CD4-positive, alpha-beta T cell treated with Interleukin-10 for 1 hour (primary cell): ENCODE measurements at regions not wholly inside any gene's neighbourhood (a gene's known extent, or its start where the extent isn't known, plus 50 kb on each side); places are given as distances from the start of the nearest gene placed in this dataset.
"Not testable (repeated sequence)": the region's sequence is repeated elsewhere in the genome, so short reads cannot be mapped to it uniquely, and the experiment has no call there.

Experiments used
- DNase-seq: peaks from one replicate; pipeline ENCODE4 v3.0.0-alpha.2; 2020

DNA sequence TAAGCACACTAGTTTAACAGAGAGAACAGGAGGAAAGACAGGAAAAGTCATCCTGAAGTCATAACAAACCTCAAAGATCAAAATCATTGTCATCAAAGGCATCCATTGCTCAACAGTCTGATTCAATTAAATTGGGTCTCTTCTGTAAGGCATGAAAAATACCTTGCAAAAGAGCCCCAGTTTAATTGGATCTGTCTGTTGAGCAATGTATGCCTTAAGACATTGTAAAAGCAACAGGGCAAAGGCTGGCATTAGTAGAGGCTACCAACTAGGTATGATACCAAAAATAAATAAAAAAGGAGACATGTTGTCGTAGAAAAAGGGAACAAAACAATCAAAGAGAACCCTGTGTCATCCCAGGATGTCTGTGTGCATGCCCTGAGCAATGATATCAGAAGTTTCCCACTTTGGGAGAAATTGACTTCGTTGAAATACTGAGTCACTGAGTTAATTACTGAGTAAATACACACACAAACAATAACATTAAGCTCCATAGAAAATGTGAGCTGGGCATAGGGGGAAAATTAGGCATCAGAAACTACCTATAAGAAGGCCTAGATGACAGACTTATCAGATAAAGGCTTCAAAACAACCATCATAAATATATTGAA is 1013.8 kb upstream of the CITED2 start:
- no peak for DNase-seq

DNA sequence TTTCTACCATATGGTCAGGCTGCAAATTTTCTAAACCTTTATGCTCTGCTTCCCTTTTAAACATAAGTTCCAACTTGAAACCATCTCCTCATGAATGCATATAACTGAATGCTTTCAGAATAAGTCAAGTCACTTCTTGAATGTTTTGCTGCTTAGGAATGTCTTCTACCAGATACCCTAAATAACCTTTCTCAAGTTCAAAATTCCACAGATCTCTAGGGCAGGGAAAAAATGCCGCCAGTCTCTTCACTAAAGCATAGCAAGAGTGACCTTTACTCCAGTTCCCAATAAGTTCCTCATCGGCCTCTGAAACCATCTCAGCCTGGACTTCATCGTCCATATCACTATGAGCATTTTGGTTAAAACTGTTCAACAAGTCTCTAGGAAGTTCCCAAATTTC is 1011.2 kb upstream of the CITED2 start:
- no peak for DNase-seq

DNA sequence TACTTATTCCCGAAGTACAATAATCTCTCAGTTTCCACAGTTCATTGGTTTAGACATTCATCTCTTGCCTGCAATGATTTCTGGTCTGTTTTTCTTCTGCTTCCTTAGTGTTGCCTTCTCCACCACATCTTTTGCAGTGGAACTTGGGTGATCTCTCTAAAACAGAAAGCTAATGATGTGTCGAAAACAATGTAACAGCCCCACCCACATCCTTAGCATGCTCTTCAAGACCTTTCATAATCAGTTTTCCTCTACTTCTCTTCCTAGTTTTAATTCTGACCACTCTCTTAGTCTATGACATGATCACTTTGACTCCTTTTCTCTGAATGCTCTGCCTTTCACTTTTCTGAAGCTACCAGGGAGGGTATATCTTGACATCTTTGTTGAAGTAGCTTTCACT is 1007.9 kb upstream of the CITED2 start:
- no peak for DNase-seq

DNA sequence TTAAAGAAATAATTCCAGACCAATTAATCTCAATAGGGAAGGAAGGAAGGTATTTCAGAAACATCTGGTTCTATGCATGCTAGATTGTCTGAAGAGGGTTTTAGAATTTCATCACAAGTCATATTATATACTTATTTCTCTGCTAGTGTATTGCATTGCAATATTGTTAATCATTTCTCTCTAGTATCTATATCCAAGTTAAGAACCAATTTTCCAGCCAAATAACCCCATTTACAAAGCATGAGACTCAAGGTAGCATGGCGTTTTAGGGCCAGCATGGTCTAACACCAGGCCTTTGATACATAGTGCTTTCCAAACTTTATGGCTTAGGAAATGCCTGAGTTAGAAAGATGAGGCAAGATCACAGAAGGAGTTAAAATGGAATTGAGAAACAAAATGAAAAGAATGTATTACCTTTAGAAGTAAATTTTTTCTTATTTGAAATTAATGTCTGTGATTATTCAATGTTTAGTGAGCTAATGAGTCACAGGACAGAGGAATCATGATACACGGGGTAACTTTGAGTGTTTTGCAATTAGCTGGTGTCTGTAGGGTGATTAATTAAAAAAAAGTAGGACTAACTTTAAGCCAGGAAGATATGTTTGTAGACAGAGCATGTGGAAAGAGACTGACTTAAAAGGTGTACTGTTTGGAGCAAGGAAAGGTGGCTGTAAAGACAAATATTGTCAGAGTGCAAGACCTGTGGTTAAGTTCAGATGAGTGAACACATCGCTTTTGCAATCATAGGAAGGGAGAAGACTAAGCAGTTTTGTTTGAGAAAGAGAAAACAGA is 1006.2 kb upstream of the CITED2 start:
- no peak for DNase-seq

DNA sequence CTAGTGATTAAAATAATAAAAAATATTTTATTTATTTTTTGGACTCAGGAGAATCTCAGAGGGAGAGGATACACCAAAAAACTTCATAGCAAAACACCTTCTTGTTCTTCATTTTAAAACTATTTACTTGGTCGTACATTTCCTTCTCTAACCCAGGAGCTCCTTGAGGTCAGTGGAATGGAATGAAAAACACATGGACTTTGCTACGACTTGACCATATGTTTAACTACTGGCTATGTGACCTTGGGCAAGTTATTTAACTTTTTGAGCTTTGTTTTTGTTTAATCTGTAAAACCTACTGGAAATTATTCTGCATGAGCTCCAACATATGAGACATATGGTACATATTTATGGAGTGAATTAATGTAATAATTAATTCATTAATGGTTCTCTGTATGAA is 1005.5 kb upstream of the CITED2 start:
- no peak for DNase-seq

DNA sequence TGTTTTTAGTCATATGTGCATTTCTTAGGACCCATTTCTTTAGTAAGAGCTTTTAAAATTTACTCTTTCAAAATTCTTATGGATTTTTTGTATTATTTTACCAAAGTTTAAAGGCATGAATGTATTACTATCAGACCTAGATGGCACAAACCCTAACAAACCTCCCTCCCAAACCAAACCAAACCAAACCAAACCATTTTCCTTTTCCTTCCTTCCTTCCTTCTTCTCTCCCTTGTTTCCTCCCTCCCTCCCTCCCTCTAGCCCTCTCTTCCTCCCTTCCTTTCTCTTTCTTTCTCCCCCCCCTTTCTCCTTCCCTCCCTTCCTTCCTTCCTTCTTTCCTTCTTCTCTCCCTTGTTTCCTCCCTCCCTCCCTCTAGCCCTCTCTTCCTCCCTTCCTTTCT is 1001.8 kb upstream of the CITED2 start:
- DNase-seq: no peak

DNA sequence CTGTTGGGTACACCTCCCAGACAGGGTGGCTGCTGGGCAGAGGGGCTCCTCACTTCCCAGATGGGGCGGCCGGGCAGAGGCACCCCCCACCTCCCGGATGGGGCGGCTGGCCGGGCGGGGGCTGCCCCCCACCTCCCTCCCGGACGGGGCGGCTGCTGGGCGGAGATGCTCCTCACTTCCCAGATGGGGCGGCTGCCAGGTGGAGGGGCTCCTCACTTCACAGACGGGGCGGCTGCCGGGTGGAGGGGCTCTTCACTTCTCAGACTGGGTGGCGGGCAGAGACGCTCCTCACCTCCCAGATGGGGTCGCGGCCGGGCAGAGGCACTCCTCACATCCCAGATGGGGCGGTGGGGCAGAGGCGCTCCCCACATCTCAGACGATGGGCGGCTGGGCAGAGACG is 999.3 kb upstream of the CITED2 start:
- not testable (repeated sequence) for DNase-seq

DNA sequence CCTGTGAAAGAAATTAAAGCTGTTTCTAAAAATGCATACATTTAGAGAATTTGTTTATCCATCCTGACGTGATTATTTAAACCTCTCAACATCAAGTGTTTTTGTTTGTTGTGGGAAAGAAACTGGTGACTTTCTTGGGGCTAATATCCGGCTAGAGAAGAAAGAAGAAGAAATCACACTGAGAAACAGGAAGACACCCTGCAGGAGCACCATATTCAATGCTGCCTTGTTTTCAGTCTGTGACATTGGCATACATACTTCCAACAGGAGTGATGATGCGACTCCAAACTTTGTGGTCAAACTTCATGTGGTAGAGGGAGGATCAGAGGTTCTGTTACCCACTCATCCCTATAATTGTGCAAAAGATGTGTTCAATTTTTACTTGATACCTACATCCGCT is 997.6 kb upstream of the CITED2 start:
- no peak for DNase-seq

DNA sequence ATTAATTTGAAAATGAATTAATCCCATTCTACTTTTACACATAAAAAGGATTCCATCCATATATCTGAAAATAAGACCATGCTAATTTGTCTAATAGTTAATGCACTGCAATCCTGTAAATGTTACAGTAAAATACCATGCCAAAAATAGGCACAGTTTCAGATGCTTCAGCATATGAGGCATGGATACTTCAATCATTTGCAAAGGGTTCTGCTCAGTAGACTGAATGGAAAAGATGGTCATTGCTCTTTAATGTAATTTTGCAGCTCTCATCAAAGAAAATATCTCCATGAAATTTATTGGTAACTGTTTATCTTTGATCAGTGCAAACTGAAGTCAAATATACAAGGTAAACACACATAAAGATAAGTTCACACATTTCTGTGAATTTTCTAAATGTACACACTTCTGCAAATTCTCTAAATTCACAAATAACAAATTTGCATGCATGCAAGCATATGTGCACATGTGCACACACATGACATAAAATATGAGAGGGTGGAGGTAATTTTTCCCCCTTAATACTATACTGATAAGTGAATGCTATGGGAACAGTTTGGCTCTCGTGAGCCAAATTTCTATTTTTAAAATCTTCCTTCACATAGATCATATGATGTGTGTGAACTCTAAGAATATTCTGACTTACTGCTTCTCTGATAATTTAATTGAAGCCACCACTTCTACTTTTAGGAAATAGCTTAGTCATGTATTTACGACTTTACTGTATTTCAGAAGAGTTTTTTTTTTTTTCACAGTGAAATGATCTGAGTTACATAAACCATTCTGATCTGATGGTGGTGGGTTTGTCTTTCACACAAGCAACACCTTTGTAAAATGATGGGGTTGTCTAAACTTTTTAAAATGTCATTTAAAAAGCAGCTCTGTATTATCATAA is 996.8 kb upstream of the CITED2 start:
- DNase-seq: no peak

DNA sequence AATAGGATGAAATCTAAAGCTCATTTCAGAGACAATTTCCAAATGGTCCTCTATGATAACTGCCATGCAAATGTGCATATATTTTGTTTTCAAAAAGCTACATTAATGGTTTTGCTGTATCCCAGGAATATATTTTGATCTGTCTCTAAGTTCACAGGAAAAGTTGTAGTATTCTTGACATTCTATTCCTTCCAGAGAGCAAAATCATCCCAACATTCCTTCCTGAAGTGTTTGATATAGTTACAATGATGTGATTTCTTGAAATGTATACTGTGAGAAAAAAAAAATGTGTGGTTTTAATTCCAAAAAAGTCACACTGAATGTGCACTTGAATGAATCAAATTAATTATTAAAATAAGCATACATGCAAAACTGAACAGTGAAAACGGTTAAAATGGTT is 996.0 kb upstream of the CITED2 start:
- DNase-seq: no peak

DNA sequence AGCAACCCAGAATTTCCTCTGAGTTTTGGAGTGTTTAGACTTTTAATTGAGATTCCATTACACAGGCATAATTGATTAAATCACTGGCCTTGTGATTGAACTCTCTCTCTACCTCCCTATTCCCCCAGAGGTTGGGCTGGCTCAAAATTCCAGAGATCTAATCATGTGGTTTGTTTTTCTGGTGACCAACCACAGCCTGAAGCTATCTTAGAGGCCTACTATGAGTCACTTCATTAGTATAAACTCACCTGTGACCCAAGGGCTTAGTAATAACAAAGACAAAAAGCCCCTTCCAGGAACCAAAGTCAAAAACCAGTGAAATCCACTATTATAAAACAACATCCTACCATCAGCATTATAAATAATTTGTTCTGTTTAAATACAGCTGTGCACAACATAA is 992.5 kb upstream of the CITED2 start:
- no peak for DNase-seq

DNA sequence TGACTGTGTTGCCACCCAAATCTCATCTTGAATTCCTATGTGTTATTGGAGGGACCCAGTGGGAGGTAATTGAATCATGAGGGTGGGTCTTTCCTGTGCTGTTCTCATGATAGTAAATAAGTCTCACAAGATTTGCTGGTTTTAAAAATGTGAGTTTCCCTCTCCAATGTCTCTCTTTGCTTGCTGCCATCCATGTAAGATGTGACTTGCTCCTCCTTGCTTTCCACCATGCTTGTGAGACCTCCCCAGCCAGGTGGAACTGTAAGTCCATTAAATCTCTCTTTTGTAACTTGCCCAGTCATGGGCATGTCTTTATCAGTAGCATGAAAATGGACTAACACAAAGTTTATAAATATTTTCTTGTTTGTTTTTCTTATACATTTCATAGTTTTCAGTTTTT is 990.5 kb upstream of the CITED2 start:
- DNase-seq: no peak

DNA sequence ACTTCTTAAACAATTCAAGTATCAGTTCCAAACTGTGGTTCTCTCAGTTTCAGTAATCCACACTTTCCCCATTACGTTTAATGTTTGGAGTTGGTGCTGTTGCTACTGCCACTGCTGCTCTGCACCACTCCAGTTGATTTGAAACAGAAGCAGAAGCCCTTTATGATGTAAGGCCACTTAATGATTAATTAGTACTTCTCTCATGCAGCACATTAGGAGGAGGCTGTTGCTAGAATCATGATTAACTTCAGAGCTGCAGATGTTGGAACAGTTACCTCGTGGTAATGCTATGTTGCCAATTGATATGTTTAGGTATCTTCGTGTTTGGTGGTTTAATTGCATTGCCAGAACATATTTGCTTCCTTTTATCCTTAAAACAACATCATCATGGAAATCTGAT is 986.2 kb upstream of the CITED2 start:
- DNase-seq: no peak

DNA sequence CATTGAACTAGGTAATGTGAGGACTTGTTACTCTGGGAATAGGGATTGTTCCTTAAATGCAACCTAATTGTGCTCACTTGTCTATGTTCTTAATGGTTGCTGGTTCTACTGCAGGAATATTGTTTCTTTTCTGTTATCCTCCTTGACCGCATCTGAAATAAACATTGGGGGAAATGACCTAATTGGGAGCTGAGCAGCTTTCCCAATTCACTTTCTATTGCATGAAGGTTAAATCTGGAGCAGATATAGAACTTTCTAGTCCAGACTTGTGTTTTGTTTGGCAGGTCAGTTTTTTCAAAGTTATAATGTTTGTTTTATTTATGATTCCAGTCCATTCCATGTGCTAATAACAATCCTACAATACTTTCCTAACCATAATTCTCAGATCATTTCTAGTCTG is 981.0 kb upstream of the CITED2 start:
- DNase-seq: no peak

DNA sequence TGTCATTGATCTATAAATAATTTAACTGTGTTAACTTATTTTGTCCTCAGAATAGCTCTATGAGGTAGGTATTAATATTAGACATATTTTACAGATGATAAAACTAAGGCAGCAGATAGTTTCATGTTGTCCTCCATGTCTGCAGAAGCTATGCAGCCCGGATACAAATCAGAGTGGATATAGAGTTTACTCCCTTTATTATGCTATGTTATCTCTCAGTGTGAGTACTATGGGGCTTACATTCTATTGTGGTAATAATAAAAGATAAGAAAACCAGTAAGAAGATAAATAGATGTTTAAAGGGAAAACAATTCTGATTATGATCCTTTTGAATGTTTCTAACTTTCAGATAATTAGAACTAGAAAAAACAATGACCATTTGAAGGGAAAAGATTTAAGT is 979.8 kb upstream of the CITED2 start:
- no peak for DNase-seq

DNA sequence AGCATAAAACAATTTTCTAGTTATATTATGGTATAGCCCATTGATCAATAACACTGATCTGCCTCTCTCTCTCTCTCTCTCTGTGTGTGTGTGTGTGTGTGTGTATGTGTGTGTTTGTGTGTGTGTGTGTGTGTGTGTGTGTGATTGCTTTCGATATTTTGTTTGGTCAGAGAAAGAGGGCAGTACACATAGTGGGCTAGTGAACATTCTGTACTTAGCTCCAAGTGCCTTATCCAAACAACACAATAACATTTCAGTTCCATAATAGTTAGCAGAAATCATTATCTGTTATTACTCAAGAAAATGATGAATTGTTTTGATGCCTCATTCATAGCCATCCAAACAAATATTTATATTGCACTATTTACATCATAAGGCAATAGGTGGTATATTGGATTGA is 979.1 kb upstream of the CITED2 start:
- DNase-seq: no peak

DNA sequence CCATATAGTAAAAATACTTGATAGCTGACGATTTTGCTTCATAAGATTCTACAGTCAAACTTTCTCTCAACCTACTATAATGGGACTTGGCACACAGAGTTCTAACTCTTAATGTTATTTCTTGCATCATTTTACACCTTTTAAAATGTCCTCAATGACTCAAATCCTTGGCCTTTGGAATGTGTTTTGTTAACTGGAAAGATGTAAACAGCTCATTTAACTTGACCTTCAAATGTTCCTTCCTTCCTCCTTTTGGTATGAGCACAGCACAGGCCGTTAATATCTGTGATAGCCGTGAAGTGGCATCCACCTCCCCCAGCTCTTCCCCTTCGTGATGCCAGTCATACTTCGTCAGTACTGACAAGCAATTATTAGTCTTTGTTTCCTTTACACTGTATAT is 972.0 kb upstream of the CITED2 start:
- DNase-seq: no peak

DNA sequence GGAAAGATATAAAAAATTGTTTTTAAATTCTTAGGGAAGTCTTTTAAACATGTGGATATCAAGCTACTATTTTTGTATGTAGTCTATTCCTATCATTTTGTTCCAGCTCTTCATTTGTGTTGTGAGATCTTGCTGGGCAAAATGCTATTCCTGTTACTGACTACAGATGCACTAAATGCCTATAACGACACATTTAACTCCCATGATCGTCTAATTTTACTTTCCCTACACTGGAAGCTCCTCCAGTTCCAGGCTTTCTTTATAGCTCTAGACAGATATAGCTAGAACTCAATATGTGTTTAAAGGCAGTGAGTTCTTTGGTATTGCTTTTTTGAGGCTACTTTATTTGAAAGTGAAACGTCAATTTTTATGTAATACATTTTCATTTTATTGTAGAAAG is 971.5 kb upstream of the CITED2 start:
- no peak for DNase-seq

DNA sequence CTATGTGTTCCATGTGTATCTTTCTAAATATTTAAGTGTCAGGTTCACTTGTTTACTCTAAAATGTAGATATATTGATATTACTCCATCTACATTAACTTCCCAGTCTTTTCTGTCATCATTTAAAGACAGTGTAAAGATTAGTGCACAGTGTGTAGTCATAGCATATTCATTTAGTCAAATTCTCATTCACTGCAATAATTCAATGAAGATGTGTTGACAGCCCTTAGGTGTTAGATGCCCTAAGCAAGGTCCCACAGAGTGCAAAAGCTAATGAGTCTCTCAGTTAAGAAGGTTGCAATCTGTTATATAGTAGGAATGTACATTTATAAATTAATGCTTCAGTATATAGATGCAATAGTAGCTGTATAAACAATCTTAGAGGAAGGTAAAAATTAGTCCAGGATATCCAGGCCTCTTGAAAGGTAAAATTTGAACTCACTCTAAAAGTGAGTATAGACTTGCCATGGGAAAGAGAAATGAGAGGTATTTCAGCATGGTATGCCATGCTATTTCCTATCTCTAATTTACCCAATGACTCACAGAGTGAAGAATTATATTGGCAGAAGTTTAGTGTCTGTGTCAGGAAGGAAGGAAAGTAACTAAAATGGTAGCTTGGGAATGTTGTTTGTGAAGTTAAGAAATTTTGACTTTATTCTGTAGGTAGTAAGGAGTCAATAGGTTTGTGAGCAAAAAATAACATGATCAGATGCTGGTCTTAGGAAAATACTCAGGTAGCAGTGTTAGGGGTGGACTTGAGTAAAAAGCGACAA is 969.9 kb upstream of the CITED2 start:
- no peak for DNase-seq

DNA sequence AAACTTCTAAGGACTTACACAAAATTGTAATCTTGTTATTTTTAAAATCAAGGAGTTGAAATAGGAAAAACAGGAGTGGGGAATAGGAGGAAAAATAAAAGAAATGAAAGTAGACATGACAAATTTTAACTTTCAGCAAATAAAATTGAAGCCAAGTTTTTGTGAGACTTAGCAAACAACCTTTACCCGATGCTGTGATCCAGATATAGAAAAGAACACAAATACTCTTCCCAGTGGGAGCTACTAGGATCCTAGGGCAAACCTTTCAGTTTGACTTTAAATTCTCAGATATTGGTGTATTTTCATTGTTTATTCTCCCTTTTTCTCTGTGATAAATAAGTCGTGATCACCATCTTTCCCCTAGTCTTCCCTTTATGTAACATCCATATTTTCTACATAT is 968.7 kb upstream of the CITED2 start:
- DNase-seq: no peak

DNA sequence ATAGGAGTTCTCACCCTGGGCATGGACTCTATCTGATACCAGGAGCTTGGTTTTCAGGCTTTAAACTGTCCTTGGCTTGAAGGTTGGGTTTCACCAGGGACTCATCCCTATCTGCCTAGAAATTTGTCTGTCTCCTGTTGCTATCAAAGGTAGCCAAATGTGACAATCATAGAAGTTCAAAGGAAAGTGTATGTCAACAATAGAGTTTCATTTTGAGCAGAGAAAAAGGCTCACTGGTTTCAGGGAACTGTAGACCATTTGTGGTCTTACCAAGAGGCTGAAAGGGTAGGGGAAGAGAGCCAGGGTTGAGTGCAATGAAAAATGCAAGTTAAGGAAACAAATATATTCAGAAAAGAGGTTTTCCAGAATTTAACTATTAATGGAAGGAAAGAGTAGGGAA is 966.8 kb upstream of the CITED2 start:
- no peak for DNase-seq

DNA sequence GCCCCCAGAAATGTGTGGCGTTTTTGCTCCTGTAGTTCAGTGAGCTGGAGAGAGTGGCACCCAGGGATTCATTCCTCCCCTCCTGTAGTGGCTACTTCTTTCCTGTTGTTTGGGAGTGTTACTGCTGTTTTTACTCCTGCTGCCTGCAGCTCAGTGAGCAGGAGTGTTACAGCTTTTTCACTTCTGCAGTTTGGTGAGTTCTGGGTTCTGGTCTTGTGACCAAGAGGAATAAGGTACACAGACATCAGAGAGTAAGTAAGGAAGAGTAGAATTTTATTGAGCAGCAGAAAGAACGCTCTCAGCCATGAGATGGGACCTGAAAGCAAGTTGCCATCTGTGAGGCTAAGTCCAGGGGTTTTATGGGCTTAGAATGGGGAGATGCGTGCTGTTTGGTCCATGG is 966.3 kb upstream of the CITED2 start:
- no peak for DNase-seq

DNA sequence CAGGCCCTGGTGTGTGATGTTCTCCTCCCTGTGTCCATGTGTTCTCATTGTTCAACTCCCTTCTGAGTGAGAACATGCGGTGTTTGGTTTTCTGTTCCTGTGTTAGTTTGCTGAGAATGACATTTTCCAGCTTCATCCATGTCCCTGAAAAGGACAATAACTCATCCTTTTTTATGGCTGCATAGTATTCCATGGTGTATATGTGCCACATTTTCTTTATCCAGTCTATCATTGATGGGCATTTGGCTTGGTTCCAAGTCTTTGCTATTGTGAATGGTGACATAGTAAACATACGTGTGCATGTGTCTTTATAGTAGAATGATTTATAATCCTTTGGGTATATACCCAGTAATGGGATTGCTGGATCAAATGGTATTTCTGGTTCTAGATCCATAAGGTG is 964.6 kb upstream of the CITED2 start:
- DNase-seq: not testable (repeated sequence)
